GM23248 (cell line): ENCODE measurements at regions not wholly inside any gene's neighbourhood (a gene's known extent, or its start where the extent isn't known, plus 50 kb on each side); places are given as distances from the start of the nearest gene placed in this dataset.

Experiments used
- EZH2 ChIP-seq: fragments of 200-600 bp; sonication (generic); IDR thresholded peaks from 2 replicates; pipeline ENCODE4 v1.6.1; 2018; ENCODE audit warnings: antibody characterized with exemption, mild to moderate bottlenecking; ENCODE audit not compliant: insufficient read depth, poor library complexity, severe bottlenecking
- EZH2phosphoT487 ChIP-seq: fragments of 200-600 bp; sonication (generic); IDR thresholded peaks from 2 replicates; pipeline ENCODE4 v1.6.1; 2018; ENCODE audit warnings: antibody characterized with exemption, moderate library complexity, mild to moderate bottlenecking, low read depth; ENCODE audit not compliant: insufficient read depth

DNA sequence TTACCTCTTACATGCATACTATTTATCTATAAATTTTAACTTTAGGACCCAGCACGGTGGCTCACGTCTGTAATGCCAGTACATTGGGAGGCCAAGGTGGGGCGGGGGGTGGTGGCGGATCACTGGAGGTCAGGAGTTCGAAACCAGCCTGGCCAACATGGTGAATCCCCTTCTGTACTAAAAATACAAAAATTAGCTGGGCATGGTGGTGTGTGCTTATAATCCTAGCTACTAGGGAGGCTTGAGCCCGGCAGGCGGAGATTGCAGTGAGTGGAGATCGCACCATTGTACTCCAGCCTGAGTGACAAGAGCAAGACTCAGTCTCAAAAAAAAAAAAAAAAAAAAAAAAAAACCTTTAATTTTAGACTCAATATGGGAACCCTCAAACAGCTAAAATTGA, 1582.6 kb upstream of the NUDT12 start:
- TF ChIP-seq EZH2: no peak
- TF ChIP-seq EZH2phosphoT487: no peak
